Dedifferentiated amniotic fluid mesenchymal stem cell (primary cell): ENCODE measurements at regions not wholly inside any gene's neighbourhood (a gene's known extent, or its start where the extent isn't known, plus 50 kb on each side); places are given as distances from the start of the nearest gene placed in this dataset.
"Not testable (repeated sequence)": the region's sequence is repeated elsewhere in the genome, so short reads cannot be mapped to it uniquely, and the experiment has no call there.

Source experiments
- DNase-seq: peaks from one replicate; pipeline ENCODE4 v3.0.0-alpha.2; 2016; ENCODE audit errors: extremely low spot score

GRCh38 chr6:76683985-76684384 lies 611.5 kb upstream of the IMPG1 start:
- no peak for DNase-seq

- peak; percentile 24 for DNase-seq
Measured at GRCh38 chr6:76682842-76683241, 610.4 kb upstream of the IMPG1 start.

GRCh38 chr6:76681781-76682180 lies 609.3 kb upstream of the IMPG1 start:
- no peak for DNase-seq

GRCh38 chr6:76677017-76677416 lies 604.6 kb upstream of the IMPG1 start:
- DNase-seq: no peak

GRCh38 chr6:76671751-76672150 lies 599.3 kb upstream of the IMPG1 start:
- no peak for DNase-seq

GRCh38 chr6:76644231-76644630 lies 571.8 kb upstream of the IMPG1 start:
- no peak for DNase-seq

GRCh38 chr6:76639941-76640340 lies 567.5 kb upstream of the IMPG1 start:
- DNase-seq: no peak

GRCh38 chr6:76634695-76635094 lies 562.2 kb upstream of the IMPG1 start:
- no peak for DNase-seq

- DNase-seq: no peak
Measured at GRCh38 chr6:76633259-76633658, 560.8 kb upstream of the IMPG1 start.

GRCh38 chr6:76631622-76632021 lies 559.2 kb upstream of the IMPG1 start:
- no peak for DNase-seq

GRCh38 chr6:76615395-76615794 lies 542.9 kb upstream of the IMPG1 start:
- no peak for DNase-seq

- no peak for DNase-seq
Measured at GRCh38 chr6:76612954-76613353, 540.5 kb upstream of the IMPG1 start.

GRCh38 chr6:76609160-76609559 lies 536.7 kb upstream of the IMPG1 start:
- DNase-seq: no peak

GRCh38 chr6:76594109-76594508 lies 521.6 kb upstream of the IMPG1 start:
- no peak for DNase-seq

- no peak for DNase-seq
Measured at GRCh38 chr6:76593668-76594067, 521.2 kb upstream of the IMPG1 start.

GRCh38 chr6:76592566-76592965 lies 520.1 kb upstream of the IMPG1 start:
- no peak for DNase-seq

- DNase-seq: no peak
Measured at GRCh38 chr6:76587271-76587670, 514.8 kb upstream of the IMPG1 start.

GRCh38 chr6:76584121-76584520 lies 511.7 kb upstream of the IMPG1 start:
- no peak for DNase-seq

GRCh38 chr6:76578746-76579145 lies 506.3 kb upstream of the IMPG1 start:
- DNase-seq: no peak

GRCh38 chr6:76574746-76575145 lies 502.3 kb upstream of the IMPG1 start:
- DNase-seq: no peak

- no peak for DNase-seq
Measured at GRCh38 chr6:76565932-76566331, 493.5 kb upstream of the IMPG1 start.

- not testable (repeated sequence) for DNase-seq
Measured at GRCh38 chr6:76562371-76562770, 489.9 kb upstream of the IMPG1 start.

- DNase-seq: not testable (repeated sequence)
Measured at GRCh38 chr6:76560851-76561755, 488.6 kb upstream of the IMPG1 start.

GRCh38 chr6:76553256-76553655 lies 480.8 kb upstream of the IMPG1 start:
- DNase-seq: no peak
